Duodenal mucosa (tissue), 2 donors: ENCODE measurements at regions not wholly inside any gene's neighbourhood (a gene's known extent, or its start where the extent isn't known, plus 50 kb on each side); places are given as distances from the start of the nearest gene placed in this dataset.
"Not testable (repeated sequence)": the region's sequence is repeated elsewhere in the genome, so short reads cannot be mapped to it uniquely, and the experiment has no call there.

Source experiments
- H3K27ac ChIP-seq: one replicate; pipeline ENCODE4 v1.7.0; 2013; ENCODE audit warnings: low read depth, low read length
- H3K27me3 ChIP-seq, 2 donors: one replicate each; pipeline ENCODE4 v1.7.0; 2013; ENCODE audit warnings: low read length in 2 of 2, control low read depth in 1 of 2; ENCODE audit not compliant: insufficient read depth in 2 of 2, control insufficient read depth in 1 of 2
- H3K36me3 ChIP-seq, 2 donors: one replicate each; pipeline ENCODE4 v1.7.0; 2013; ENCODE audit warnings: low read length in 2 of 2, control low read depth in 1 of 2; ENCODE audit not compliant: insufficient read depth in 2 of 2, control insufficient read depth in 1 of 2
- H3K4me1 ChIP-seq, 2 donors: one replicate each; pipeline ENCODE4 v1.7.0; 2013; ENCODE audit warnings: low read length in 2 of 2, control low read depth in 1 of 2; ENCODE audit not compliant: insufficient read depth in 2 of 2, control insufficient read depth in 1 of 2
- H3K4me3 ChIP-seq, 2 donors: one replicate each; pipeline ENCODE4 v1.7.0; 2013; ENCODE audit warnings: low read length in 2 of 2, low read depth in 1 of 2
- H3K9ac ChIP-seq, 2 donors: one replicate each; pipeline ENCODE4 v1.7.0; 2013; ENCODE audit warnings: low read length in 2 of 2, low read depth in 1 of 2
- H3K9me3 ChIP-seq, 2 donors: one replicate each; pipeline ENCODE4 v1.7.0; 2013; ENCODE audit warnings: low read length in 2 of 2, control low read depth in 1 of 2; ENCODE audit not compliant: control insufficient read depth in 1 of 2

GRCh38 chr1:59199147-59199546 lies 97.7 kb upstream of the FGGY start:
- peaks cover 12 to 35% of the 10 kb centered on the region in 2 donors for H3K4me1 ChIP-seq
- H3K27me3 ChIP-seq, result no peaks in the 10 kb centered on the region
- no peak overlapping the region for H3K27ac ChIP-seq

GRCh38 chr1:59199719-59200376 lies 97.0 kb upstream of the FGGY start:
- H3K9ac ChIP-seq, result no peak overlapping the region
- peaks cover 13 to 38% of the 10 kb centered on the region in 2 donors for H3K4me1 ChIP-seq
- H3K9me3 ChIP-seq, result peaks cover 2% of the 10 kb centered on the region in 2 donors
- no peak overlapping the region for H3K27ac ChIP-seq
- H3K27me3 ChIP-seq, result no peaks in the 10 kb centered on the region
- H3K36me3 ChIP-seq, result no peaks in the 10 kb centered on the region
- H3K4me3 ChIP-seq, result no peak overlapping the region

More at GRCh38 chr1:59199147-59199546, 97.7 kb upstream of the FGGY start:
- no peaks in the 10 kb centered on the region for H3K9me3 ChIP-seq
- no peak overlapping the region for H3K9ac ChIP-seq
- H3K4me3 ChIP-seq, result no peak overlapping the region
- H3K36me3 ChIP-seq, result no peaks in the 10 kb centered on the region

GRCh38 chr1:59201341-59201740 lies 95.6 kb upstream of the FGGY start:
- no peak overlapping the region for H3K9ac ChIP-seq
- no peaks in the 10 kb centered on the region for H3K27me3 ChIP-seq
- H3K27ac ChIP-seq, result no peak overlapping the region
- H3K9me3 ChIP-seq, result peaks cover 3 to 4% of the 10 kb centered on the region in 2 donors
- H3K4me3 ChIP-seq, result no peak overlapping the region
- peaks cover 13 to 38% of the 10 kb centered on the region in 2 donors for H3K4me1 ChIP-seq
- no peaks in the 10 kb centered on the region for H3K36me3 ChIP-seq

- Histone ChIP-seq H3K9ac (no peak overlapping the region), H3K4me1 (peaks cover 13 to 38% of the 10 kb centered on the region in 2 donors), H3K27ac (no peak overlapping the region), H3K27me3 (no peaks in the 10 kb centered on the region), H3K36me3 (no peaks in the 10 kb centered on the region), H3K9me3 (peaks cover 3 to 4% of the 10 kb centered on the region in 2 donors), H3K4me3 (no peak overlapping the region)
Measured at GRCh38 chr1:59202455-59202854, 94.4 kb upstream of the FGGY start.

- H3K36me3 ChIP-seq, result no peaks in the 10 kb centered on the region
- H3K9ac ChIP-seq, result no peak overlapping the region
- H3K27me3 ChIP-seq, result no peaks in the 10 kb centered on the region
- no peak overlapping the region for H3K4me3 ChIP-seq
- H3K4me1 ChIP-seq, result peaks cover 6 to 26% of the 10 kb centered on the region in 2 donors
- H3K9me3 ChIP-seq, result peaks cover 3 to 4% of the 10 kb centered on the region in 2 donors
- no peak overlapping the region for H3K27ac ChIP-seq
Measured at GRCh38 chr1:59204001-59204400, 92.9 kb upstream of the FGGY start.

GRCh38 chr1:59206616-59207015 lies 90.3 kb upstream of the FGGY start:
- H3K27ac ChIP-seq, H3K9me3 ChIP-seq, H3K9ac ChIP-seq, H3K27me3 ChIP-seq, H3K4me3 ChIP-seq, H3K36me3 ChIP-seq: not testable (repeated sequence)
- H3K4me1 ChIP-seq, result peaks cover 6 to 11% of the 10 kb centered on the region in 2 donors

GRCh38 chr1:59210430-59210829 lies 86.5 kb upstream of the FGGY start:
- H3K4me3 ChIP-seq, H3K4me1 ChIP-seq, H3K27ac ChIP-seq, H3K9ac ChIP-seq, H3K36me3 ChIP-seq, H3K9me3 ChIP-seq, H3K27me3 ChIP-seq: not testable (repeated sequence)

- Histone ChIP-seq H3K27ac (no peak overlapping the region), H3K4me3 (no peak overlapping the region), H3K27me3 (no peaks in the 10 kb centered on the region), H3K36me3 (no peaks in the 10 kb centered on the region), H3K4me1 (no peaks in the 10 kb centered on the region), H3K9ac (no peak overlapping the region), H3K9me3 (no peaks in the 10 kb centered on the region)
Measured at GRCh38 chr1:59212706-59213105, 84.2 kb upstream of the FGGY start.

GRCh38 chr1:59214248-59215208 lies 82.4 kb upstream of the FGGY start:
- H3K27ac ChIP-seq, result no peak overlapping the region
- no peaks in the 10 kb centered on the region for H3K27me3 ChIP-seq

GRCh38 chr1:59215766-59216291 lies 81.1 kb upstream of the FGGY start:
- no peaks in the 10 kb centered on the region for H3K36me3 ChIP-seq
- H3K4me3 ChIP-seq, result no peak overlapping the region
- H3K9me3 ChIP-seq, result no peaks in the 10 kb centered on the region
- no peaks in the 10 kb centered on the region for H3K27me3 ChIP-seq
- H3K9ac ChIP-seq, result no peak overlapping the region
- no peaks in the 10 kb centered on the region for H3K4me1 ChIP-seq
- no peak overlapping the region for H3K27ac ChIP-seq

More at GRCh38 chr1:59214248-59215208, 82.4 kb upstream of the FGGY start:
- Histone ChIP-seq H3K9ac (no peak overlapping the region), H3K4me1 (no peaks in the 10 kb centered on the region), H3K9me3 (no peaks in the 10 kb centered on the region), H3K36me3 (no peaks in the 10 kb centered on the region), H3K4me3 (no peak overlapping the region)
